ENCODE measurements at regions not wholly inside any gene's neighbourhood (a gene's known extent, or its start where the extent isn't known, plus 50 kb on each side); places are given as distances from the start of the nearest gene placed in this dataset.

- Histone ChIP-seq H3K4me3 (ENCODE audit: control insufficient read depth in 2 of 3, extremely low read depth in 1 of 3, insufficient read depth in 2 of 3, low read depth in 1 of 3, low read length in 3 of 3) (no peak overlapping the region), H3K9me1 (ENCODE audit: control insufficient read depth, extremely low read depth, insufficient read depth, low read length) (no peaks in the 10 kb centered on the region), H2AFZ (ENCODE audit: control insufficient read depth, low read length) (no peak overlapping the region), H4K20me1 (ENCODE audit: control insufficient read depth, extremely low read depth, insufficient read depth, low read length) (no peaks in the 10 kb centered on the region), H3K36me3 (ENCODE audit: control insufficient read depth in 2 of 2, extremely low read depth in 1 of 2, insufficient read depth in 2 of 2, low read length in 2 of 2) (no peaks in the 10 kb centered on the region), H3K27me3 (ENCODE audit: control insufficient read depth, extremely low read depth, insufficient read depth, low read length) (no peaks in the 10 kb centered on the region), H3K4me2 (ENCODE audit: control insufficient read depth, extremely low read depth, insufficient read depth, low read depth, low read length) (no peak overlapping the region), H3K79me2 (ENCODE audit: control insufficient read depth, insufficient read depth, low read length) (no peaks in the 10 kb centered on the region), H3K9me3 (ENCODE audit: control insufficient read depth, low read depth, low read length) (no peaks in the 10 kb centered on the region), H3K27ac (ENCODE audit: control insufficient read depth, insufficient read depth, low read length) (no peak overlapping the region), H3K9ac (ENCODE audit: control insufficient read depth, extremely low read depth, insufficient read depth, low read length) (no peak overlapping the region), H3K4me1 (ENCODE audit: control insufficient read depth, extremely low read depth, insufficient read depth, low read length) (no peaks in the 10 kb centered on the region)
- TF ChIP-seq EZH2 (IDR thresholded peaks at IDR 0.05; ENCODE audit: low read length) = no peak
- dilution Hi-C loops (cut with MboI; ENCODE audit: extremely low pct_ligation_motif_present, low sequenced_read_pairs) = no loop called here
- FAIRE-seq (no peak), DNase-seq (ENCODE audit: low read depth, low spot score) (no peak)
These were observed 510.4 kb upstream of the AGTR1 start for GRCh38 chr3:148187296-148187695.

DNA sequence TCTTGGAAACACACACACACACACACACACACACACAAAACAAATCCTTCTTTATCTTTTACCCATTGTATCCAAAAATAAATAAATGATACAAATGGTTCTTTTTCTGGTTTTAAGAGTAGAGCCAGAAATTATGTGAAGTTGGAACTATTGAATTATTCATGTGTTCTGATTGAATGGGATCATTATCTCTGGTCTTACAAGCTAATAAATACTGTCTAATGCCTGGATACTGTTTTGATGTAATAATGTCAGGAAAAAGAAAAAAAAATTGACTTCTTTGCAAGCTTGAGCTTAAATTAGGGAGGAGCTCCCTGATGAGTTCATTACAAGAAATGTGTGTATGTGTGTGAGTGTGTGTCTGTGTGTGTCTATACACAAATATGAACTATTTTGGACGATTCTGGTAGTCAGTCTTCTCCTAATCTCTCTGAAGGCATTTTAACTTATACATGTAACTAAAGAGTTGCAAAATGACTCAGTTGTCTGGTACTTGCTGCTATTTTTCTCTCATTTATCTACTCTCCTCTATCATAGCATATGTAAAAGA is 507.2 kb upstream of the AGTR1 start:
- Histone ChIP-seq H3K4me3 (ENCODE audit: control insufficient read depth in 2 of 3, extremely low read depth in 1 of 3, insufficient read depth in 2 of 3, low read depth in 1 of 3, low read length in 3 of 3) (no peak overlapping the region), H3K27ac (ENCODE audit: control insufficient read depth, insufficient read depth, low read length) (no peak overlapping the region), H3K4me1 (ENCODE audit: control insufficient read depth, extremely low read depth, insufficient read depth, low read length) (no peaks in the 10 kb centered on the region), H3K9me3 (ENCODE audit: control insufficient read depth, low read depth, low read length) (no peaks in the 10 kb centered on the region), H3K27me3 (ENCODE audit: control insufficient read depth, extremely low read depth, insufficient read depth, low read length) (no peaks in the 10 kb centered on the region), H3K36me3 (ENCODE audit: control insufficient read depth in 2 of 2, extremely low read depth in 1 of 2, insufficient read depth in 2 of 2, low read length in 2 of 2) (no peaks in the 10 kb centered on the region), H4K20me1 (ENCODE audit: control insufficient read depth, extremely low read depth, insufficient read depth, low read length) (no peaks in the 10 kb centered on the region), H2AFZ (ENCODE audit: control insufficient read depth, low read length) (no peak overlapping the region), H3K79me2 (ENCODE audit: control insufficient read depth, insufficient read depth, low read length) (no peaks in the 10 kb centered on the region), H3K4me2 (ENCODE audit: control insufficient read depth, extremely low read depth, insufficient read depth, low read depth, low read length) (no peak overlapping the region), H3K9ac (ENCODE audit: control insufficient read depth, extremely low read depth, insufficient read depth, low read length) (no peak overlapping the region), H3K9me1 (ENCODE audit: control insufficient read depth, extremely low read depth, insufficient read depth, low read length) (no peaks in the 10 kb centered on the region)
- dilution Hi-C loops (cut with MboI; ENCODE audit: extremely low pct_ligation_motif_present, low sequenced_read_pairs) = no loop called here
- TF ChIP-seq CTCF (optimal IDR thresholded peaks at IDR 0.05 in 1 of 3, IDR thresholded peaks at IDR 0.05 in 1 of 3, conservative IDR thresholded peaks at IDR 0.05 in 1 of 3; ENCODE audit: extremely low read depth in 1 of 3, insufficient read depth in 2 of 3, low read length in 3 of 3) = no peak
- no peak for TF ChIP-seq EZH2 (IDR thresholded peaks at IDR 0.05; ENCODE audit: low read length)
- FAIRE-seq (no peak), DNase-seq (ENCODE audit: low read depth, low spot score) (no peak)

- no peak overlapping the region for H3K9ac ChIP-seq (ENCODE audit: control insufficient read depth, extremely low read depth, insufficient read depth, low read length)
- H3K9me1 ChIP-seq (ENCODE audit: control insufficient read depth, extremely low read depth, insufficient read depth, low read length) = no peaks in the 10 kb centered on the region
- no peaks in the 10 kb centered on the region for H3K79me2 ChIP-seq (ENCODE audit: control insufficient read depth, insufficient read depth, low read length)
- no peaks in the 10 kb centered on the region for H3K36me3 ChIP-seq (ENCODE audit: control insufficient read depth in 2 of 2, extremely low read depth in 1 of 2, insufficient read depth in 2 of 2, low read length in 2 of 2)
- H3K4me3 ChIP-seq (ENCODE audit: control insufficient read depth in 2 of 3, extremely low read depth in 1 of 3, insufficient read depth in 2 of 3, low read depth in 1 of 3, low read length in 3 of 3) = no peak overlapping the region
- H2AFZ ChIP-seq (ENCODE audit: control insufficient read depth, low read length) = no peak overlapping the region
- H3K9me3 ChIP-seq (ENCODE audit: control insufficient read depth, low read depth, low read length) = no peaks in the 10 kb centered on the region
- H3K4me1 ChIP-seq (ENCODE audit: control insufficient read depth, extremely low read depth, insufficient read depth, low read length) = no peaks in the 10 kb centered on the region
- TF ChIP-seq CTCF (optimal IDR thresholded peaks at IDR 0.05 in 1 of 3, IDR thresholded peaks at IDR 0.05 in 1 of 3, conservative IDR thresholded peaks at IDR 0.05 in 1 of 3; ENCODE audit: extremely low read depth in 1 of 3, insufficient read depth in 2 of 3, low read length in 3 of 3) (no peak), EZH2 (IDR thresholded peaks at IDR 0.05; ENCODE audit: low read length) (no peak)
- H4K20me1 ChIP-seq (ENCODE audit: control insufficient read depth, extremely low read depth, insufficient read depth, low read length) = no peaks in the 10 kb centered on the region
- FAIRE-seq (no peak), DNase-seq (ENCODE audit: low read depth, low spot score) (no peak)
- H3K27ac ChIP-seq (ENCODE audit: control insufficient read depth, insufficient read depth, low read length) = no peak overlapping the region
- no peak overlapping the region for H3K4me2 ChIP-seq (ENCODE audit: control insufficient read depth, extremely low read depth, insufficient read depth, low read depth, low read length)
- H3K27me3 ChIP-seq (ENCODE audit: control insufficient read depth, extremely low read depth, insufficient read depth, low read length) = no peaks in the 10 kb centered on the region
- dilution Hi-C loops (cut with MboI; ENCODE audit: extremely low pct_ligation_motif_present, low sequenced_read_pairs) = no loop called here
These were observed 505.7 kb upstream of the AGTR1 start for GRCh38 chr3:148191966-148192365.

Measured in keratinocyte (primary cell).